H1 (cell line): ENCODE measurements at regions not wholly inside any gene's neighbourhood (a gene's known extent, or its start where the extent isn't known, plus 50 kb on each side); places are given as distances from the start of the nearest gene placed in this dataset.

Experiments used
- CTCF ChIA-PET: fragments of 300-600 bp; sonication (Branson Sonifier 250); formaldehyde crosslinking; loops from one replicate; lab custom pipeline; 2021; ENCODE audit not compliant: partially characterized antibody; lab: Charles Lee
- POLR2A ChIA-PET: fragments of 300-600 bp; sonication (Branson Sonifier 250); formaldehyde crosslinking; loops from one replicate; lab custom pipeline; 2021; ENCODE audit warnings: inconsistent platforms; ENCODE audit not compliant: partially characterized antibody; lab: Charles Lee
- DNase-seq, 2 experiments: peaks; one replicate each; pipeline versions ENCODE4 v3.0.0 to v3.0.0-alpha.2; 2010 to 2022; ENCODE audit warnings: low spot score in 2 of 2, low read depth in 1 of 2, mixed read lengths in 1 of 2
- FAIRE-seq: peaks from 2 replicates; lab custom pipeline; 2011; peaks lifted over from hg19 to GRCh38; lab: Jason Lieb, UNC
- H2AFZ ChIP-seq: 2 replicates; pipeline ENCODE4 v1.8.1; 2012; ENCODE audit warnings: low read length, inconsistent platforms
- H2AK5ac ChIP-seq: 2 replicates; pipeline ENCODE4 v1.6.1; 2013; ENCODE audit warnings: low read depth, low read length
- H2BK120ac ChIP-seq: replicated peaks from 2 replicates; pipeline ENCODE3; 2013; ENCODE audit warnings: low read depth, low read length, inconsistent platforms
- H2BK12ac ChIP-seq: 2 replicates; pipeline ENCODE4 v1.6.1; 2013; ENCODE audit warnings: low read depth, low read length
- H2BK15ac ChIP-seq: 2 replicates; pipeline ENCODE4 v1.6.1; 2013; ENCODE audit warnings: low read length
- H2BK20ac ChIP-seq: 2 replicates; pipeline ENCODE4 v1.6.1; 2013; ENCODE audit warnings: low read length
- H2BK5ac ChIP-seq: 2 replicates; pipeline ENCODE4 v1.6.1; 2013; ENCODE audit warnings: low read depth, low read length
- H3K14ac ChIP-seq: 2 replicates; pipeline ENCODE4 v1.6.1; 2013; ENCODE audit warnings: inconsistent platforms; ENCODE audit not compliant: insufficient read length
- H3K18ac ChIP-seq: 2 replicates; pipeline ENCODE4 v1.6.1; 2013; ENCODE audit warnings: low read length; ENCODE audit errors: extremely low read depth
- H3K23ac ChIP-seq: 2 replicates; pipeline ENCODE4 v1.6.1; 2013; ENCODE audit warnings: inconsistent platforms; ENCODE audit not compliant: insufficient read length
- H3K23me2 ChIP-seq: 2 replicates; pipeline ENCODE4 v1.6.1; 2013; ENCODE audit warnings: low read depth, low read length
- H3K27ac ChIP-seq: 2 replicates; pipeline ENCODE4 v1.6.1; 2011; ENCODE audit warnings: low read depth, low read length, inconsistent platforms
- H3K27me3 ChIP-seq, 4 experiments: replicated peaks in 1 of 4; 1 replicate in 1 of 4; 2 replicates in 3 of 4; pipeline versions ENCODE4 v1.6.1 to v1.8.1; 2011 to 2013; ENCODE audit warnings: low read length in 3 of 4, mild to moderate bottlenecking in 3 of 4, inconsistent platforms in 2 of 4, mixed read lengths in 2 of 4, moderate library complexity in 1 of 4; ENCODE audit not compliant: control insufficient read depth in 3 of 4, insufficient read depth in 3 of 4; ENCODE audit errors: extremely low read depth in 1 of 4
- H3K36me3 ChIP-seq, 4 experiments: 2 replicates each; pipeline versions ENCODE4 v1.6.1 to v1.8.1; 2011 to 2013; ENCODE audit warnings: mild to moderate bottlenecking in 4 of 4, low read length in 3 of 4, moderate library complexity in 2 of 4, control low read depth in 1 of 4, inconsistent platforms in 1 of 4; ENCODE audit not compliant: insufficient read depth in 4 of 4, control insufficient read depth in 2 of 4
- H3K4ac ChIP-seq: replicated peaks from 2 replicates; pipeline ENCODE3; 2013; ENCODE audit warnings: low read length, low read depth, mixed read lengths, inconsistent platforms; ENCODE audit not compliant: insufficient read length
- H3K4me1 ChIP-seq, 4 experiments: replicated peaks in 1 of 4; 1 replicate in 1 of 4; 2 replicates in 3 of 4; pipeline versions ENCODE4 v1.6.1 to v1.8.1; 2011 to 2013; ENCODE audit warnings: low read length in 3 of 4, inconsistent platforms in 2 of 4, mixed read lengths in 1 of 4; ENCODE audit not compliant: insufficient read depth in 4 of 4, control insufficient read depth in 3 of 4
- H3K4me2 ChIP-seq, 2 experiments: 2 replicates each; pipeline versions ENCODE4 v1.6.1 to v1.8.1; 2011 to 2013; ENCODE audit warnings: low read depth in 2 of 2, low read length in 2 of 2, control low read depth in 1 of 2, inconsistent platforms in 1 of 2, mild to moderate bottlenecking in 1 of 2; ENCODE audit not compliant: insufficient read depth in 1 of 2
- H3K4me3 ChIP-seq, 4 experiments: fragments of 200-600, 300-600 bp in 1 of 4; sonication (generic), shearing (Covaris generic), sonication (Bioruptor Twin) in 1 of 4; 2 replicates each; pipeline versions ENCODE4 v1.5.1 to v1.8.1; 2011 to 2016; ENCODE audit warnings: low read length in 4 of 4, low read depth in 3 of 4, control low read depth in 2 of 4, inconsistent platforms in 2 of 4, mild to moderate bottlenecking in 2 of 4, mixed read lengths in 1 of 4, moderate library complexity in 1 of 4; ENCODE audit not compliant: insufficient read depth in 2 of 4; ENCODE audit errors: extremely low read depth in 1 of 4
- H3K56ac ChIP-seq: replicated peaks from 2 replicates; pipeline ENCODE3; 2013; ENCODE audit warnings: low read depth, mild to moderate bottlenecking, mixed read lengths, low read length, inconsistent platforms; ENCODE audit not compliant: insufficient read length
- H3K79me1 ChIP-seq: 2 replicates; pipeline ENCODE4 v1.6.1; 2013; ENCODE audit warnings: low read depth, low read length, control low read depth
- H3K79me2 ChIP-seq, 2 experiments: 2 replicates each; pipeline versions ENCODE4 v1.6.1 to v1.8.1; 2012 to 2013; ENCODE audit warnings: low read length in 2 of 2, mild to moderate bottlenecking in 2 of 2, inconsistent platforms in 1 of 2; ENCODE audit not compliant: insufficient read depth in 2 of 2, control insufficient read depth in 1 of 2
- H3K9ac ChIP-seq, 4 experiments: replicated peaks in 1 of 4; 1 replicate in 1 of 4; 2 replicates in 3 of 4; pipeline versions ENCODE4 v1.6.1 to v1.8.1; 2011 to 2013; ENCODE audit warnings: low read depth in 3 of 4, low read length in 3 of 4, control low read depth in 2 of 4, mild to moderate bottlenecking in 2 of 4, moderate library complexity in 2 of 4, inconsistent platforms in 1 of 4; ENCODE audit errors: extremely low read depth in 1 of 4
- H3K9me3 ChIP-seq, 2 experiments: 2 replicates each; pipeline versions ENCODE4 v1.6.1 to v1.8.1; 2012 to 2013; ENCODE audit warnings: mild to moderate bottlenecking in 2 of 2, moderate library complexity in 2 of 2, control low read depth in 1 of 2, inconsistent platforms in 1 of 2, low read depth in 1 of 2, low read length in 1 of 2, mixed read lengths in 1 of 2; ENCODE audit not compliant: insufficient read depth in 2 of 2
- H4K20me1 ChIP-seq, 2 experiments: replicated peaks in 1 of 2; 2 replicates each; pipeline versions ENCODE3 to v1.8.1; 2011 to 2013; ENCODE audit warnings: inconsistent platforms in 2 of 2, low read length in 2 of 2, mild to moderate bottlenecking in 1 of 2; ENCODE audit not compliant: insufficient read depth in 2 of 2, control insufficient read depth in 1 of 2
- H4K5ac ChIP-seq: 2 replicates; pipeline ENCODE4 v1.6.1; 2013; ENCODE audit warnings: low read length, low read depth, mixed read lengths, inconsistent platforms; ENCODE audit not compliant: insufficient read length
- H4K8ac ChIP-seq: 2 replicates; pipeline ENCODE4 v1.8.0; 2013; ENCODE audit warnings: mild to moderate bottlenecking, moderate library complexity, low read length, inconsistent platforms; ENCODE audit not compliant: insufficient read depth; ENCODE audit errors: extremely low read depth
- H4K91ac ChIP-seq: replicated peaks from 2 replicates; pipeline ENCODE3; 2013; ENCODE audit warnings: low read length, mixed read lengths, inconsistent platforms; ENCODE audit not compliant: insufficient read length
- BRCA1 ChIP-seq: IDR thresholded peaks from 2 replicates; pipeline ENCODE4 v1.6.1; 2012; ENCODE audit warnings: low read depth, low read length, improper control_type of control experiment
- CBX8 ChIP-seq: fragments of 300-800, 300-1000 bp; sonication (generic); IDR thresholded peaks from 2 replicates; pipeline ENCODE4 v1.7.1; 2016; ENCODE audit warnings: low read depth, low read length, borderline replicate concordance
- EP300 ChIP-seq, 2 experiments: IDR thresholded peaks; 1 replicate in 1 of 2; 2 replicates in 1 of 2; pipeline ENCODE4 v1.6.1; 2011 to 2012; ENCODE audit warnings: low read depth in 2 of 2, low read length in 2 of 2, mild to moderate bottlenecking in 2 of 2, borderline replicate concordance in 1 of 2, inconsistent platforms in 1 of 2, moderate library complexity in 1 of 2
- EZH2 ChIP-seq: fragments of 200-600 bp; sonication (generic); IDR thresholded peaks from 2 replicates; pipeline ENCODE4 v1.7.1; 2012; ENCODE audit warnings: low read depth, mild to moderate bottlenecking, moderate library complexity, low read length, inconsistent platforms; ENCODE audit not compliant: severe bottlenecking
- HDAC2 ChIP-seq, 2 experiments: fragments of 300-600 bp in 1 of 2; sonication (generic) in 1 of 2; IDR thresholded peaks; 2 replicates each; pipeline ENCODE4 v1.6.1; 2011 to 2012; ENCODE audit warnings: low read depth in 2 of 2, low read length in 2 of 2, mild to moderate bottlenecking in 2 of 2, moderate library complexity in 2 of 2, borderline replicate concordance in 1 of 2, inconsistent platforms in 1 of 2
- POU5F1 ChIP-seq: IDR thresholded peaks from 2 replicates; pipeline ENCODE4 v1.6.1; 2011; ENCODE audit warnings: low read depth, mild to moderate bottlenecking, low read length, moderate library complexity
- SRF ChIP-seq: IDR thresholded peaks from 2 replicates; pipeline ENCODE4 v1.6.1; 2011; ENCODE audit warnings: mild to moderate bottlenecking, low read depth, low read length, moderate library complexity
- WGBS, 2 experiments: shearing (Covaris generic) in 1 of 2; methylation state at CpG; one replicate each; pipeline versions ENCODE4 v1.1.6 to v1.1.7; 2013 to 2015; ENCODE audit warnings: low lambda C conversion rate in 2 of 2, mixed read lengths in 2 of 2, inconsistent platforms in 1 of 2, low coverage in 1 of 2, missing lambda C conversion rate in 1 of 2; ENCODE audit not compliant: insufficient replicate concordance in 2 of 2, insufficient coverage in 1 of 2, insufficient read length in 1 of 2; ENCODE audit errors: extremely low coverage in 1 of 2, missing lambda C conversion rate in 1 of 2; 5-methylcytosine and 5-hydroxymethylcytosine counted together

DNA sequence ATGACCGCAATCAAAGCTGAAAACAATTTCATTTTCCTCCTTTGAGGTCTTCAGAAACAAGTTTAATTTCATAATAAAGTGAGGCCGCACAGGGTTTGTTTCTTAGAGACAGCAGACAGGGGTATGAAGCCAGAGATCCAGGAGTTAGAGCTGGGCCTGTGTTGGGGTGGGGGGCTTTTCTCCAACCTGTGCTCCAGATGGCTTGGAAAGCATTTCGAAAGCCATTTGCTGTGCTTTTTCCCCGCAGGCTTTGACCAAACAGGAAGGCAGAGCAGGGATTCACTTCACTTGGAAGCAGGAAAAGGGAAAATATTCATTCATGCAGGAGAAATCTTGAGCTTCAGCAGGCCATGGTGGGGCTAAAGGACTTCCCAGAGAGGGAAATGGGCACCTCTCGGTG lies 617.4 kb downstream of the SOX6 start:
- Histone ChIP-seq H2BK20ac (no peak overlapping the region), H3K9ac (no peak overlapping the region), H3K18ac (no peak overlapping the region), H3K23me2 (no peaks in the 10 kb centered on the region; the same call in 1 of the 2 replicates), H2AFZ (no peak overlapping the region), H4K8ac (no peak overlapping the region), H3K79me2 (no peaks in the 10 kb centered on the region), H2BK120ac (no peak overlapping the region), H3K23ac (no peak overlapping the region), H4K91ac (no peak overlapping the region), H3K27me3 (no peaks in the 10 kb centered on the region), H3K27ac (no peak overlapping the region), H3K4me2 (no peak overlapping the region), H3K14ac (no peak overlapping the region), H4K5ac (no peak overlapping the region), H2BK15ac (no peak overlapping the region), H2BK5ac (no peak overlapping the region), H3K4me1 (no peaks in the 10 kb centered on the region), H2BK12ac (no peak overlapping the region), H3K36me3 (no peaks in the 10 kb centered on the region), H4K20me1 (no peaks in the 10 kb centered on the region), H3K4ac (no peak overlapping the region), H3K9me3 (no peaks in the 10 kb centered on the region), H2AK5ac (no peak overlapping the region), H3K79me1 (no peaks in the 10 kb centered on the region), H3K4me3 (no peak overlapping the region), H3K56ac (no peak overlapping the region)
- DNase-seq (no peak), FAIRE-seq (no peak)
- CTCF ChIA-PET = interaction anchor here (1.5 kb wide), 1 partner anchor 31 kb away, joined by 5 read pairs; no protein-coding TSS in a partner anchor
- POLR2A ChIA-PET = no interaction called here
- 93% methylated on average over 5 of the region's 5 CpGs; no CpG with 5 or more reads in 1 of the 2 experiments for WGBS, 2 experiments
- TF ChIP-seq EZH2 (no peak), POU5F1 (no peak), CBX8 (no peak), EP300 (IDR thresholded peaks at IDR 0.05; ENCODE audit: borderline replicate concordance in 1 of 2, low read depth in 2 of 2, low read length in 2 of 2) (no peak), SRF (no peak), HDAC2 (IDR thresholded peaks at IDR 0.05; ENCODE audit: borderline replicate concordance in 1 of 2, low read depth in 2 of 2, low read length in 2 of 2) (no peak), BRCA1 (no peak)
